ENCODE measurements at regions not wholly inside any gene's neighbourhood (a gene's known extent, or its start where the extent isn't known, plus 50 kb on each side); places are given as distances from the start of the nearest gene placed in this dataset.

DNA sequence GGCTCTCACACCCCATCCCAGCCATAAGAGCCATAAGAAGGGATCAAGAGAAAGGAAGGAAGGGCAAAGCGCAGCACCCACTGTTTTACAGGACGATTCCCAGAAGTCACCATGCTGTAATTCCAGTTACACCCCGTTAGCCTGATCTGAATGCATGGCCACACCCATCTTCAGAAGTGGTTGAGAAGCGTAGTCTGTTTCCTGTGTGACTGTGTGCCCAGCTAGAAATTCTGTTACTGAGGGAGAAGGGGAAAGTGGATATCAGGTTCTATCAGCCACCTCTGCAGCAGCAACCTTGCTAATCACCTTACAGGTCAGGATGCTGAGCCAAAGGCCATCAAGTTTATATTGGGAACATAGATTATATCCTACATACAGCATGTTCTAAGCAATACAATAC is 260.0 kb downstream of the ABHD5 start:
- no peak for DNase-seq (ENCODE audit: low read depth in 2 of 2)

GRCh38 chr3:43951813-43952212 is 261.1 kb downstream of the ABHD5 start:
- DNase-seq (ENCODE audit: low read depth in 2 of 2), result no peak

- no peak for DNase-seq (ENCODE audit: low read depth in 2 of 2)
These were observed 262.6 kb downstream of the ABHD5 start for GRCh38 chr3:43953380-43953779.

GRCh38 chr3:43953814-43954692 is 263.3 kb downstream of the ABHD5 start:
- no peak for DNase-seq (ENCODE audit: low read depth in 2 of 2)

GRCh38 chr3:43956945-43957344 is 266.2 kb downstream of the ABHD5 start:
- DNase-seq (ENCODE audit: low read depth in 2 of 2), result no peak

- DNase-seq (ENCODE audit: low read depth in 2 of 2), result no peak
These were observed 266.8 kb downstream of the ABHD5 start for GRCh38 chr3:43957553-43957952.

GRCh38 chr3:43958005-43958770 is 267.4 kb downstream of the ABHD5 start:
- DNase-seq (ENCODE audit: low read depth in 2 of 2), result no peak

- no peak for DNase-seq (ENCODE audit: low read depth in 2 of 2)
These were observed 268.2 kb downstream of the ABHD5 start for GRCh38 chr3:43958973-43959372.

DNA sequence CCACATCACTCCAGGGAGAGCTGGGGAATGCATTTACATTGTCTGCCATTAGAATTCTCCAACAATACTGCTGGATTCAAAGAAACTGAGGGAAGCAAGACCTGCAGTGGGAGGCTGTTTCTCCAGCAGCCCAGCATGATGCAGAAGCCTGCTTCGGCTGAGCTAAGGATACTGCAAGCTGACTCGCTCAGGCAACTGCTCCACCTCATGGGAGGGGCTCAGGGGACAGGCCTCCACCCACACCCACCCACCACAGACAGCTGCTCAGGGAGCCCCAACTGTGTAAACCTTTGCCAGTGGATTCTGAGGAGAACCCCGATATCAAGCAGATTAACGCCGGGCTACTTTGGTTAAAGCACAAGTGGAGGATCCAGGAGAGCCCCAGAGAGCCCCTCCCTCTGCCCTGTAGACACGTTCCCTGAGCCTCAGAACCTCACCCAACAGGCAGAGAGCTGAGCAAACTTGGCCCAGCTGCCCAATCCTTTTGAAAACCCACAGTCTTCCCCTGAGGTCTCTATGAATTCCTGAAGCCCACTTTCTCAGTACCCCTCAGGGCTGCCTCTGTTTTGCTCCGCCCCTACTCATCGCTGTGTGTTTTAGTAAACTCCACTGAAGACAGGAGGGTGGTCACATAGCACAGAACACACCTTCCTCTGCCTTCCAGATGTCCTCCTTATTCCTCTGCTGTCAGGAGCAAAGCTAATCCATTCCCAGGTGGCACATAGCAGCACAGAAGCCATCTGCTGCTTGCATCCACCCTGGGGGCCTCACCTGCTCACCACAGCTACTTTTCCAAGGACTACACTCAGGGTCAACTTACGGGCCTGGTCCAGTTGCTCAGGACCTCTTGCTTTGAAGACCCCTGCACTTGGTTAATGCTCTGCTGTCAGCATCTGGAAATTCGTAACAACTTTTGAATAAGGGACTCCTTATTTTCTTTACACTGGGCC is 269.0 kb downstream of the ABHD5 start:
- no peak for DNase-seq (ENCODE audit: low read depth in 2 of 2)

- no peak for DNase-seq (ENCODE audit: low read depth in 2 of 2)
These were observed 269.7 kb downstream of the ABHD5 start for GRCh38 chr3:43960448-43960840.

- DNase-seq (ENCODE audit: low read depth in 2 of 2), result no peak
These were observed 271.3 kb downstream of the ABHD5 start for GRCh38 chr3:43962043-43962442.

DNA sequence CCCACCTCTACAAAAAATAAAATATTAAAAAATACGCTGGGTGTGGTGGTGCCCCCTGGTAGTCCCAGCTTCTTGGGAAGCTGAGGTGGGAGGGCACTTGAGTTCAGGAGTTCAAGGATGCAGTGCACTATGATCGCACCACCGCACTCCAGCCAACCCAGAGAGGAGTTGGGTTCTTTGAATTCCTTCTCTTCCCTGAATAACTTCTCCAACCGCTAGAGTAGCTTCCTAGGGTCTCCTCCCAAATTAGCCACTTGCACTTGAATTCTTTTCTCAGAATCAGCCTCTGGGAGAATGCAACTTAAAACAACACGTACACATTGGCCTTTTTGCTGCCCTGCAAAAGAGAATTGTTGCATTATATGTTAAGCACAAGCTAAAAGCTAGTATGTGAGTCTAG is 272.5 kb downstream of the ABHD5 start:
- DNase-seq (ENCODE audit: low read depth in 2 of 2), result no peak

DNA sequence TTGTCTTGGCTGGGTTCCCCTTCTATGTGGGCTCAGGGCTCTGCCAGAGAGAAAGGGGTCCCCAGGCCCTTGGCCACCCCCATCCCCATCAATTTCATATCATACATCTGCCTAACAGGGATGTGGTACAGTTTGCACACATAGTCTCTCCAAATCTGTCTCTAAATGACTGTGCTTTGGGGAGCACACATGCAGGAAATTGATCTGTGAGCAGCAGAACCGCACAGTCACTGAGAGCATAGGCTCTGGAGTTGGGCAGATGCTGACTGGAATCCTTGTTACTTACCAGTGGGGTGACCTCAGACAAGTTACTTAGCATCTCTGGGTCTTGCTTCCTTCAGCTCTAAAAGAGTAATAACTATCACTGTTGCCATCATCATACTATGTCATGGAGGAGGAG is 273.9 kb downstream of the ABHD5 start:
- DNase-seq (ENCODE audit: low read depth in 2 of 2), result no peak

DNA sequence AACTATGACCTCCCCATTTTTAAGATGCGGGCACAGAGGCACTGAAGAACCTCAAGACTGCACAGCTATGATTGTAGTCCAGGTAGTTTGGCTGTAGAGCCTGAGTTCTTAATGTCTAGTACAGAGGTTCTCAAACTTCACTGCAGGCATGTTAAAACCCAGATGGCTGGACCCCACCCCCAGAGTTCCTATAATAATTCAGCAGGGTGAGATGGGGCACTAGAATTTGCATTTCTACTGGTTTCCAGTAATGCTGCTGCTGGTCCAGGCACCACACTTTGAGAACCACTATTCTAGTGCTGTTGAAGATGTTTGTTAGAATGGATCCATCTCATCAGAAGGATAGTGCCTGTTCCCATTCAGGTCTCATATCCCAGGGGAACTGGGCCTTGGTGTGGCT is 274.9 kb downstream of the ABHD5 start:
- no peak for DNase-seq (ENCODE audit: low read depth in 2 of 2)

GRCh38 chr3:43966126-43966525 is 275.4 kb downstream of the ABHD5 start:
- DNase-seq (ENCODE audit: low read depth in 2 of 2), result no peak

DNA sequence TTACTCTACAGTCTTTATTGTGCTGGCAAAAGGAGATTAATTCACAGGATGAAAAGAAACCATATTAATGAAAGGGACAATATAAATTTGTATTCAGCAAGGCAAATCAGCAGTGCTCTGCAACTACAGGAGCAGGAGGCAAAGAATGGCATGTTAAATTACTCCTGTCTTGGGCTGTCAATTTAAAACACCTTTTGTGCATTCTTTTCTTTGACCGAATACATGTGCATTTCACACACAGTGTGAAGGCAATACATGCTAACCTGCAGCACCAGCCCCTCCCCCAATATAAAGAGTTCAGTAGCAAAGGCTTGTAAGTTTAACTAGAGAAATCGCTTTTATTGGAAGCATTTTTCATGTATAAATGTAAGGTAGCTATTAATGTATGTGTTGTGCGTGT is 275.2 kb upstream of the TOPAZ1 start:
- no peak for DNase-seq (ENCODE audit: low read depth in 2 of 2)

DNA sequence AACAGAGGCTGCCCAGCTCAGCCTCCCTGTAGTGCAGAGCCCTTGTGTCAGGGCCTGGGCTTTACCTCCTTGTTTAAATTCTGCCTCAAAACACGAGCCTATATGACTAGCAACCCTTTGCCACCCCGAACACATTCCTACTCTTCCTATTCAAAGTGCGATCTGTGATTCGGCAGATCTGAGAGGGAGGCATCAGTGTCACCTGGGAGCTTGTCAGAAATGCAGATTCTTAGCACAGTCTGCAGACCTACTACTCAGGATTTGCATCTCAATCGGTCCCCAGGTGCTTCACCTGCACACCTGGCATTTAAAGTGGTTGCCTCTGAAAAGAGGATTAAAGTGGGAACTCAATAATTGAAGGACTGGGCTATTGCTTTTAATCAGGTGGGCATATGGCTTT is 273.2 kb upstream of the TOPAZ1 start:
- DNase-seq (ENCODE audit: low read depth in 2 of 2), result no peak

GRCh38 chr3:43969944-43970343 is 271.7 kb upstream of the TOPAZ1 start:
- no peak for DNase-seq (ENCODE audit: low read depth in 2 of 2)

GRCh38 chr3:43970351-43970750 is 271.3 kb upstream of the TOPAZ1 start:
- no peak for DNase-seq (ENCODE audit: low read depth in 2 of 2)

DNA sequence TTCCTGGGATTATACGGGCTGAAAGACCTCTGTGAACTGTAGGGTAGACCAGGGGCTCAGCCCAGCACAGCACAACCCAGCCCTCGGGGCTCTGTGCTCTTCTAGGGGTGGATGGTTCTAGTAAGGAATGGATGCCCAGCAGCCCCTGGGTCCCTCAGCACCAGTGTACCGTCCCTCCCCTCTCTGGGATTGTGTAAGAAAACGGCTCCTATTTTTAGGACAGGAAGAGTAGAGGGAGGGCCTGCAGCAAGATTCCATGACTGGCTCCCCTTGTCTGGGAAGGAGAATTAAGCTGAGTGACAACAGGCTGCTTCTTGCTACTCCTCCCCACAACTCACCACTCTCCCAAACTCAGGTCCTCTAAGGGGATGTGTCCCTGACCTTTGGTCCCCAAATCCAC is 270.8 kb upstream of the TOPAZ1 start:
- no peak for DNase-seq (ENCODE audit: low read depth in 2 of 2)

DNA sequence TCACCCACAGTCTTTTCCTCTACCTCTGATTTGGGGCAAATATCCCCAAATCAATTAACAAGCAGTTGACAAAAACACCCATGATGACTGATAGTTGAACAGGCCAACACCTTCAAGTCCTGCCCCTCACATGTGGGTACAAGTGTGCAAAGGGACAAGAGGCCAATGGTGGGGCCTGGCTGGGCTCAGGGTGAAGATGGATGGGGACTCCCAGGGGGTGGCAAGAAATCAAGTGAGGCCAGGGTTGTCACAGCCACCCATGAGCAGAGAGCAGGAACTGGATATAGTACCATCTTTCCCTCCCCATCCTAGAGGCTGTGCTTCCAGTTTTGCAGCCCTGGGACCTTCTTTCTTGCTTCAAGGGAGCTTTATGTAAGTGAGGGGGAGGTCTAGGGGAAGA is 270.2 kb upstream of the TOPAZ1 start:
- no peak for DNase-seq (ENCODE audit: low read depth in 2 of 2)

DNA sequence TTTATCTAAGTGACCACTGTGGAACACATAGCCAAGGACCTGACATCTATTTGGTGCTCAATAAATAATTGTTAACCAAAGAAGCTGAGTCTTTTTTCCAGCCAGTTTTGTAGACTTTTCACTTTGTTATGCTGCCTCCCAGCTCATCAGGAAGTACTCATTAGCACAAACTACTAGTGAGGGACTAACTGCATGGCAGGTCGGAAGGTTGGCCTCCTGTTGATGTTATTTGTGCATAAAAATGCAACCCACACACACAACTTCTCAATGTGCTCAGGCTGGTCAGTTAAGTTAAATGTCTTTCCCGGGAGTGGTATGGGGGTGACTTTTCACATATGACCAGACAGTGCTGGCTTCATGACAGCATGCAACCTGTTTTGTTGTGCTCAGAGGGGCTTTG is 263.0 kb upstream of the TOPAZ1 start:
- DNase-seq (ENCODE audit: low read depth in 2 of 2), result no peak
